ENCODE measurements at regions not wholly inside any gene's neighbourhood (a gene's known extent, or its start where the extent isn't known, plus 50 kb on each side); places are given as distances from the start of the nearest gene placed in this dataset.

GRCh38 chr4:32254216-32254615 is 1534.0 kb downstream of the PCDH7 start:
- Mint-ChIP-seq H3K9me3 (peaks cover 6% of the 10 kb centered on the region), H3K4me3 (no peak overlapping the region), H3K27me3 (no peaks in the 10 kb centered on the region), H3K36me3 (ENCODE audit: low read depth) (no peaks in the 10 kb centered on the region), H3K27ac (no peak overlapping the region), H3K4me1 (no peaks in the 10 kb centered on the region)
- no peak for ATAC-seq (ENCODE audit: low read depth)
- CTCF ChIA-PET = no interaction called here
- intact Hi-C loops (cut with micrococcal nuclease) = no loop called here
- TF ChIP-seq, protein P1, sequence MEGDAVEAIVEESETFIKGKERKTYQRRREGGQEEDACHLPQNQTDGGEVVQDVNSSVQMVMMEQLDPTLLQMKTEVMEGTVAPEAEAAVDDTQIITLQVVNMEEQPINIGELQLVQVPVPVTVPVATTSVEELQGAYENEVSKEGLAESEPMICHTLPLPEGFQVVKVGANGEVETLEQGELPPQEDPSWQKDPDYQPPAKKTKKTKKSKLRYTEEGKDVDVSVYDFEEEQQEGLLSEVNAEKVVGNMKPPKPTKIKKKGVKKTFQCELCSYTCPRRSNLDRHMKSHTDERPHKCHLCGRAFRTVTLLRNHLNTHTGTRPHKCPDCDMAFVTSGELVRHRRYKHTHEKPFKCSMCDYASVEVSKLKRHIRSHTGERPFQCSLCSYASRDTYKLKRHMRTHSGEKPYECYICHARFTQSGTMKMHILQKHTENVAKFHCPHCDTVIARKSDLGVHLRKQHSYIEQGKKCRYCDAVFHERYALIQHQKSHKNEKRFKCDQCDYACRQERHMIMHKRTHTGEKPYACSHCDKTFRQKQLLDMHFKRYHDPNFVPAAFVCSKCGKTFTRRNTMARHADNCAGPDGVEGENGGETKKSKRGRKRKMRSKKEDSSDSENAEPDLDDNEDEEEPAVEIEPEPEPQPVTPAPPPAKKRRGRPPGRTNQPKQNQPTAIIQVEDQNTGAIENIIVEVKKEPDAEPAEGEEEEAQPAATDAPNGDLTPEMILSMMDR (IDR thresholded peaks at IDR 0.05) = no peak
- DNase-seq = no peak
- POLR2A ChIA-PET = no interaction called here

DNA sequence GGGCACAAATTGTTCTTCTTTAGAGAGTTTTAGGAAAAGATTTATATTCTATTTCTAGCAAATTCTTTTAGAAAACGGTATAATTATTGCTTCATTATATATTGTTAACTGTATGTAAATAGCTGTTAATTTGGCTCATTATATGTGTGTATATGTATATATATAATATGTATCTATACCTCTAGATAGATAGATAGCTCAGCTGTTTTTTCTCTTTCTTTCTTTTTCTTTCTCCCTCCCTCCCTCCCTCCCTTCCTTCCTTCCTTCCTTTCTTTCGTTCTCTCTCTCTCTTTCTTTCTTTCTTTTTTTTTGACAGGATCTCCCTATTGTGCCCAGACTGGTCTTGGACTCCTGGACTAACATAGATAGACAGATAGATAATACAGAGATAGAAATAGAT is 1538.8 kb downstream of the PCDH7 start:
- Mint-ChIP-seq H3K4me1 (no peaks in the 10 kb centered on the region), H3K27me3 (no peaks in the 10 kb centered on the region), H3K4me3 (no peak overlapping the region), H3K36me3 (ENCODE audit: low read depth) (no peaks in the 10 kb centered on the region), H3K27ac (no peak overlapping the region), H3K9me3 (peaks cover 4% of the 10 kb centered on the region)
- POLR2A ChIA-PET = no interaction called here
- intact Hi-C loops (cut with micrococcal nuclease) = no loop called here
- no peak for DNase-seq
- TF ChIP-seq, protein P1 (IDR thresholded peaks at IDR 0.05) = no peak
- CTCF ChIA-PET = no interaction called here
- no peak for ATAC-seq (ENCODE audit: low read depth)

DNA sequence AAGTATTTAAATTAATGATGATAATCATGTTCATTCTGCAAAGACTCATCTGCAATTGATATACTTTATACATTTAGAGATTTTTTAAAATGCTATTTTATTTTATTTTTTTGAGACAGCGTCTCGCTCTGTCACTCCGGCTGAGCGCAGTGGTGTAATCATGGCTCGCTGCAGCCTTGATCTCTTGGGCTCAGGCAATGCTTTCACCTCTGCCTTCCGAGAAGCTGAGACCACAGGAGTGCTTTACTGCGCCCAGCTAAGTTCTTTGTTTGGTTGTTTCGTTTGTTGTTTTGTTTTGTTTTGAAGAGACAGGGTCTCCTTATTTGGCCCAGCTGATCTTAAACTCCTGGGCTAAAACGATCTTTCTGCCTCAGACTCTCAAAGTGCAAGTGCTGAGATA is 1541.0 kb downstream of the PCDH7 start:
- intact Hi-C loops (cut with micrococcal nuclease) = no loop called here
- TF ChIP-seq, protein P1 (IDR thresholded peaks at IDR 0.05) = no peak
- ATAC-seq (ENCODE audit: low read depth) = no peak
- Mint-ChIP-seq H3K4me1 (no peaks in the 10 kb centered on the region), H3K9me3 (peaks cover 4% of the 10 kb centered on the region), H3K27ac (no peak overlapping the region), H3K36me3 (ENCODE audit: low read depth) (no peaks in the 10 kb centered on the region), H3K4me3 (no peak overlapping the region), H3K27me3 (no peaks in the 10 kb centered on the region)
- no peak for DNase-seq
- ChIA-PET CTCF (no interaction called here), POLR2A (no interaction called here)

DNA sequence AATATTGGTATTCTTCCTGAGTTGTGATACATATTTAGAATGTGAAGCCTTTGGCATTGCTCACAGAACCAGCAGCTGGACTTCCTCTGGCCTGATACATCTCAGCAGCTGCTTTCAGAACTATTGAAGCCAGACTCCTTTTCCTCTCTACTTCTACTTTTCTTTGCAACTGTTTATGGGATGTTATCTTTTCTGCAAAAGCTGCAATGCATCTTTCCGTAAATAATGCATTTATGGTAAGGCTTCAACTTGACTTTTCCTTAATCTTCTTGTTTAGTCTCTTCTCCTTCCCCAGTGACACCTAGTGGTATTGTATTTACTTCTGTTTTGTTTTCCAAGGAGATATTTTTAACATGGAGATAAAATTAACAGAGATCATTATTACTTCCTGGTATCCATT is 1548.7 kb downstream of the PCDH7 start:
- Mint-ChIP-seq H3K27me3 (no peaks in the 10 kb centered on the region), H3K4me3 (no peak overlapping the region), H3K27ac (no peak overlapping the region), H3K36me3 (ENCODE audit: low read depth) (no peaks in the 10 kb centered on the region), H3K4me1 (no peaks in the 10 kb centered on the region), H3K9me3 (no peaks in the 10 kb centered on the region)
- ATAC-seq (ENCODE audit: low read depth) (no peak), DNase-seq (no peak)
- ChIA-PET POLR2A (no interaction called here), CTCF (no interaction called here)
- intact Hi-C loops (cut with micrococcal nuclease) = no loop called here
- TF ChIP-seq, protein P1 (IDR thresholded peaks at IDR 0.05) = no peak

DNA sequence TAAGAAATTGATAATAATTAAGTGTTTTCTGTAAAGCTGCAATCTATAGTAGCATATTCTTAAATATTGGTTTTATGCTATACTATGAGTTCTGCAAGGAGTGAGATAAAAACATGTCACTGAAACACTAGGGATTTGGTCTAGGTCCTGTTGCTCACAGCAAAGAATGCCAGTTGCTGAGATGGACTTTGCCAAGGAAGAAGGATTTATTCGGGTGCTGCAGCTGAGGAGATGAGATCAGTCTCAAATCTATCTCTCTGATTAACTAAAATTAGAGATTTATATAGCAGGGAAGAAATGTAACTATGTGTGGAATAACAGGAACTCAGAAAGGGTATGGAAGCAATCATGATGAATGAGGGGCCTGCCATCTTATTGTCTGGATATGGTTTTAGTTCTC is 1569.9 kb downstream of the PCDH7 start:
- DNase-seq (no peak), ATAC-seq (ENCODE audit: low read depth) (no peak)
- Mint-ChIP-seq H3K27me3 (no peaks in the 10 kb centered on the region), H3K4me1 (no peaks in the 10 kb centered on the region), H3K36me3 (ENCODE audit: low read depth) (no peaks in the 10 kb centered on the region), H3K9me3 (peaks cover 2% of the 10 kb centered on the region), H3K4me3 (no peak overlapping the region), H3K27ac (no peak overlapping the region)
- intact Hi-C loops (cut with micrococcal nuclease) = no loop called here
- TF ChIP-seq, protein P1 (IDR thresholded peaks at IDR 0.05) = no peak
- CTCF ChIA-PET = no interaction called here
- POLR2A ChIA-PET = no interaction called here

All from activated B cell treated with CpG ODN at 0.5 μM for 24 hours (primary cell).